ENCODE measurements at regions not wholly inside any gene's neighbourhood (a gene's known extent, or its start where the extent isn't known, plus 50 kb on each side); places are given as distances from the start of the nearest gene placed in this dataset.
A peak's percentile ranks its signal among the peaks of the same experiment; 100 is the strongest.

DNA sequence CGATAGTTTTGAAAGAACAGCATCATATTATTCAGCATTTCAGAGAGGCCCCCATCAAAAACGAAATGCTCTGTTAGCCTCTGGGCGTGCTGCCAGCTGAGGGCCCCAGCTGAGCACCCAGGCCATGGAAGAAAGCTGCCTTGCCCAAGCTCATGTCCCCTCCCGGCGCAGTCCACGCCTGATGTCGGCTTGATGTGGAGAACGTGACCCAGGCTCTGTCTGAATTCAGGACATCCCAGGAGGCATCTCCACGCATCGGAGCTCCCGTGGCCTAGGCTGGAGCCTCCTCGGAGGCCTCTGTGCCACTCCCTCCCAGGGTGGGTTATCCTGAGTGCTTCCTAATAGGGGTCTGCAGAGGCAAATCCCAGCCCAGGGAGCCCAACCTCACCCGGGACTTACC lies 218.3 kb upstream of the AKR1E2 start:
- ChIA-PET POLR2A (no interaction called here), CTCF (no interaction called here)
- intact Hi-C loops (cut with micrococcal nuclease; ENCODE audit: unreplicated experiment): no loop called here
- TF ChIP-seq TCF7L2 (IDR thresholded peaks at IDR 0.05; ENCODE audit: low read depth, low read length) (no peak), POLR2AphosphoS5 (IDR thresholded peaks at IDR 0.05; ENCODE audit: low read depth, low read length) (no peak), CTCF (IDR thresholded peaks at IDR 0.05) (no peak), SIN3A (IDR thresholded peaks at IDR 0.05; ENCODE audit: borderline replicate concordance, insufficient read depth, low read depth, low read length) (no peak)
- TF ChIP-seq, protein P1, sequence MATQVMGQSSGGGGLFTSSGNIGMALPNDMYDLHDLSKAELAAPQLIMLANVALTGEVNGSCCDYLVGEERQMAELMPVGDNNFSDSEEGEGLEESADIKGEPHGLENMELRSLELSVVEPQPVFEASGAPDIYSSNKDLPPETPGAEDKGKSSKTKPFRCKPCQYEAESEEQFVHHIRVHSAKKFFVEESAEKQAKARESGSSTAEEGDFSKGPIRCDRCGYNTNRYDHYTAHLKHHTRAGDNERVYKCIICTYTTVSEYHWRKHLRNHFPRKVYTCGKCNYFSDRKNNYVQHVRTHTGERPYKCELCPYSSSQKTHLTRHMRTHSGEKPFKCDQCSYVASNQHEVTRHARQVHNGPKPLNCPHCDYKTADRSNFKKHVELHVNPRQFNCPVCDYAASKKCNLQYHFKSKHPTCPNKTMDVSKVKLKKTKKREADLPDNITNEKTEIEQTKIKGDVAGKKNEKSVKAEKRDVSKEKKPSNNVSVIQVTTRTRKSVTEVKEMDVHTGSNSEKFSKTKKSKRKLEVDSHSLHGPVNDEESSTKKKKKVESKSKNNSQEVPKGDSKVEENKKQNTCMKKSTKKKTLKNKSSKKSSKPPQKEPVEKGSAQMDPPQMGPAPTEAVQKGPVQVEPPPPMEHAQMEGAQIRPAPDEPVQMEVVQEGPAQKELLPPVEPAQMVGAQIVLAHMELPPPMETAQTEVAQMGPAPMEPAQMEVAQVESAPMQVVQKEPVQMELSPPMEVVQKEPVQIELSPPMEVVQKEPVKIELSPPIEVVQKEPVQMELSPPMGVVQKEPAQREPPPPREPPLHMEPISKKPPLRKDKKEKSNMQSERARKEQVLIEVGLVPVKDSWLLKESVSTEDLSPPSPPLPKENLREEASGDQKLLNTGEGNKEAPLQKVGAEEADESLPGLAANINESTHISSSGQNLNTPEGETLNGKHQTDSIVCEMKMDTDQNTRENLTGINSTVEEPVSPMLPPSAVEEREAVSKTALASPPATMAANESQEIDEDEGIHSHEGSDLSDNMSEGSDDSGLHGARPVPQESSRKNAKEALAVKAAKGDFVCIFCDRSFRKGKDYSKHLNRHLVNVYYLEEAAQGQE (IDR thresholded peaks at IDR 0.05; ENCODE audit: insufficient read depth in 1 of 2, low read depth in 2 of 2, low read length in 1 of 2): no peak
- ATAC-seq (no peak), DNase-seq (ENCODE audit: low read depth, low spot score) (no peak)
- no peaks in the 10 kb centered on the region for H3K4me1 ChIP-seq (ENCODE audit: control insufficient read depth, insufficient read depth, low read length)
- no peak overlapping the region for H3K27ac ChIP-seq (ENCODE audit: low read length)
- BruUV-seq (replicated peaks): no TSS peak
- H3K9me3 ChIP-seq (ENCODE audit: control insufficient read depth, insufficient read depth, low read depth, low read length): peaks cover 7% of the 10 kb centered on the region; the same call in 1 of the 2 replicates
- H3K27me3 ChIP-seq (ENCODE audit: control insufficient read depth, insufficient read depth, low read length): no peaks in the 10 kb centered on the region
- no peak overlapping the region for H3K4me3 ChIP-seq (ENCODE audit: low read depth in 2 of 2, low read length in 2 of 2)
- H3K36me3 ChIP-seq (ENCODE audit: control insufficient read depth, insufficient read depth, low read length): no peaks in the 10 kb centered on the region
- in situ Hi-C loops (cut with HindIII; ENCODE audit: low pct_unique_long_range_greater_than_20kb, low sequenced_read_pairs): no loop called here

DNA sequence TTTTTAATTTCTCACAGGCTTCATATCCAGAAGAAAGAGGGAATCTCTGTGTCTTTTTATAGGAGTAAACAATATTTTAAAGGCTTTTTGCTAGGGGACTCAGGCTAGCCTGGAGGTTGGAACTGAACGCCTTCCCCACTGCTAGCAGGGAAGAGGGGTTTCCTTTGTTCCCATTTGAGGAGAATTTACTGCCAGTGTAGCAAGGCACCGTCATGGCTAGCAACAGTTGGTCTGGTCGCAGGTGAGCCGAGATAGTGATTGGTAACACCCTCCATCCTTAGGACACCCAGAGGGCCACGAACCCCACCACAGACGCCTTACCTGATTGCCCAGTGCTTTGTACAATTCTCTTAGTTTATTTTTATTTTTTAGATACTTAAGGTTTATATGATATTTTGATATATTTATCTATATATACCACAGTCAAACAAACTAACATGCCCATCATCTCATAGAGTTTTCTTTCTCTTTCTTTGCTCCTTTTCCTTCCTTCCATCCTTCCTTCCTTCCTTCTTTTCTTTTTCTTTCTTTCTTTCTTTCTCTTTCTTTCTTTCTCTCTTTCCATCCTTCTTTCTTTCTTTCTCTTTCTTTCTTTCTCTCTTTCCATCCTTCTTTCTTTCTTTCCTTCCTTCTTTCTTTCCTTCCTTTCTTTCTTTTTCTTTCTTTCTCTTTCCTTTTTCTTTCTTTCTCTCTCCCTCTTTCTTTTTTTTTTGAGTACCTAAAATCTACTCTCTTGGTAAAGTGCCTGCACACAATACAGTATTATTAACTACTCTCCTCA lies 219.0 kb upstream of the AKR1E2 start:
- Histone ChIP-seq H3K4me3 (ENCODE audit: low read depth in 2 of 2, low read length in 2 of 2) (no peak overlapping the region), H3K9me3 (ENCODE audit: control insufficient read depth, insufficient read depth, low read depth, low read length) (peaks cover 9% of the 10 kb centered on the region; the same call in 1 of the 2 replicates), H3K27me3 (ENCODE audit: control insufficient read depth, insufficient read depth, low read length) (no peaks in the 10 kb centered on the region), H3K27ac (ENCODE audit: low read length) (peak overlapping the region; percentile 44; the same call in 1 of the 2 replicates), H3K36me3 (ENCODE audit: control insufficient read depth, insufficient read depth, low read length) (no peaks in the 10 kb centered on the region), H3K4me1 (ENCODE audit: control insufficient read depth, insufficient read depth, low read length) (no peaks in the 10 kb centered on the region)
- TF ChIP-seq, protein P1 (IDR thresholded peaks at IDR 0.05; ENCODE audit: insufficient read depth in 1 of 2, low read depth in 2 of 2, low read length in 1 of 2): no peak
- TF ChIP-seq TCF7L2 (IDR thresholded peaks at IDR 0.05; ENCODE audit: low read depth, low read length): no peak
- TF ChIP-seq SIN3A (IDR thresholded peaks at IDR 0.05; ENCODE audit: borderline replicate concordance, insufficient read depth, low read depth, low read length): no peak
- no peak for TF ChIP-seq POLR2AphosphoS5 (IDR thresholded peaks at IDR 0.05; ENCODE audit: low read depth, low read length)
- no peak for TF ChIP-seq CTCF (IDR thresholded peaks at IDR 0.05)
- no TSS peak for BruUV-seq (replicated peaks)
- no peak for ATAC-seq
- ChIA-PET CTCF (no interaction called here), POLR2A (no interaction called here)
- DNase-seq (ENCODE audit: low read depth, low spot score): no peak
- in situ Hi-C loops (cut with HindIII; ENCODE audit: low pct_unique_long_range_greater_than_20kb, low sequenced_read_pairs): no loop called here
- intact Hi-C loops (cut with micrococcal nuclease; ENCODE audit: unreplicated experiment): no loop called here

All from Panc1 (cell line).